ENCODE measurements at regions not wholly inside any gene's neighbourhood (a gene's known extent, or its start where the extent isn't known, plus 50 kb on each side); places are given as distances from the start of the nearest gene placed in this dataset.

- TF ChIP-seq CTCF (IDR thresholded peaks at IDR 0.05; ENCODE audit: control extremely low read depth in 1 of 3, insufficient read depth in 1 of 3, low read depth in 1 of 3, low read length in 3 of 3) (no peak), POLR2A (IDR thresholded peaks at IDR 0.05; ENCODE audit: control extremely low read depth in 1 of 2, low read depth in 2 of 2, low read length in 2 of 2) (no peak)
Measured at GRCh38 chr10:111973306-111973705, 210.3 kb downstream of the GPAM start.

Measured in H1 (cell line).